Psoas muscle (tissue), 7 donors: ENCODE measurements at regions not wholly inside any gene's neighbourhood (a gene's known extent, or its start where the extent isn't known, plus 50 kb on each side); places are given as distances from the start of the nearest gene placed in this dataset.
A peak's percentile ranks its signal among the peaks of the same experiment; 100 is the strongest.
"Not testable (repeated sequence)": the region's sequence is repeated elsewhere in the genome, so short reads cannot be mapped to it uniquely, and the experiment has no call there.

ENCODE experiments used
- ATAC-seq, 4 donors: fragments of 200-7000 bp; cut with Tn5 transposase; one replicate each; pipeline ENCODE4 v1.9.1; 2020; ENCODE audit warnings: moderate library complexity in 3 of 4, mild to moderate bottlenecking in 2 of 4
- DNase-seq, 2 donors: peaks; one replicate each; pipeline ENCODE4 v3.0.0-alpha.2; 2020
- H3K27ac ChIP-seq: fragments of 200-600 bp; one replicate; pipeline ENCODE4 v1.8.0; 2022
- H3K27me3 ChIP-seq, 3 donors: fragments of 200-600 bp in 1 of 3; one replicate each; pipeline versions ENCODE4 v1.6.1 to v1.8.0; 2013 to 2022; ENCODE audit warnings: low read length in 2 of 3, mild to moderate bottlenecking in 2 of 3, moderate library complexity in 1 of 3; ENCODE audit not compliant: insufficient read depth in 3 of 3
- H3K36me3 ChIP-seq, 2 donors: fragments of 200-600 bp in 1 of 2; one replicate each; pipeline versions ENCODE4 v1.6.1 to v1.8.0; 2013 to 2022; ENCODE audit warnings: low read depth in 1 of 2, mild to moderate bottlenecking in 1 of 2, moderate library complexity in 1 of 2; ENCODE audit not compliant: insufficient read depth in 1 of 2
- H3K4me1 ChIP-seq: fragments of 200-600 bp; one replicate; pipeline ENCODE4 v1.8.0; 2022
- H3K4me3 ChIP-seq: fragments of 200-600 bp; one replicate; pipeline ENCODE4 v1.8.0; 2022; ENCODE audit warnings: mild to moderate bottlenecking
- H3K9me3 ChIP-seq: fragments of 200-600 bp; one replicate; pipeline ENCODE4 v1.8.0; 2022
- WGBS, 3 donors: extraction: QIAGEN DNeasy Blood & Tissue Kit; methylation state at CpG; one replicate each; pipeline versions ENCODE4 v1.1.6 to v1.1.7; 2013; 5-methylcytosine and 5-hydroxymethylcytosine counted together
- intact Hi-C, 2 donors: fragments of 100-400 bp; cut with DNase I; formaldehyde crosslinking; loops; one replicate each; pipeline versions ENCODE4 v1.11.0 to v1.14.2; 2022
- TF ChIP-seq, protein P1 (sequence below): fragments of 200-600 bp; IDR thresholded peaks from one replicate; pipeline ENCODE4 v1.8.0; 2022; ENCODE audit warnings: antibody characterized with exemption
- donor health status: healthy with polysubstance abuse.
- donor health status: DM: no; HTN: no; CAD: no; lungs with moderate emphysema.
- donor health status: Bipolar disorder and iron deficiency.
- donor health status: healthy.
- donor health status: DM: yes; HTN: yes; CAD: no.
- donor health status: DM: no; HTN: no; CAD: no.
- donor health status: DM: yes; HTN: yes; CAD: no.

DNA sequence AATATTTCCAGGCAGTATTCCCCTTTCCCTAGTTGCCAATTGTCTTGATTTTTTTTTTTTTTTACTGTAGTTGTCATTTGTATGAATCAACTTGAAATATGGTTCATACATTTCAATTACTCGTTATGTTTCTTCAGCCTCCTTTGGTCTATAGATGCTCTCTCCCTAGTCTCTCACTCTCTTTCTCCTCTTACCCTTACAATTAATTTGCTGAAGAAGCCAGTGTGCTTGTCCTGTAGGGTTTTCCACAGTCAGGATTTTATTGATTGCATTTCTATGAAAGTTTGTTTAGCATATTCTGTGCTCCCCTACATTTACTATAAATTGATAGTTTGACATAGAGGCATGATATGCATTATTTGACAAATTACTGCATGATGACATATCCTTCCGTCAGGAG lies 112.0 kb upstream of the PRKCQ start:
- 77 to 81% (median 77%) methylated on average over 2 of the region's 2 CpGs for WGBS, 3 donors
- Histone ChIP-seq H3K27ac (no peak overlapping the region), H3K4me3 (no peak overlapping the region), H3K27me3 (peaks cover 0 to 2% (median 0%) of the 10 kb centered on the region in 3 donors), H3K4me1 (no peaks in the 10 kb centered on the region), H3K36me3 (no peaks in the 10 kb centered on the region), H3K9me3 (no peaks in the 10 kb centered on the region)
- DNase-seq (no peak), ATAC-seq (no peak)
- TF ChIP-seq, protein P1, sequence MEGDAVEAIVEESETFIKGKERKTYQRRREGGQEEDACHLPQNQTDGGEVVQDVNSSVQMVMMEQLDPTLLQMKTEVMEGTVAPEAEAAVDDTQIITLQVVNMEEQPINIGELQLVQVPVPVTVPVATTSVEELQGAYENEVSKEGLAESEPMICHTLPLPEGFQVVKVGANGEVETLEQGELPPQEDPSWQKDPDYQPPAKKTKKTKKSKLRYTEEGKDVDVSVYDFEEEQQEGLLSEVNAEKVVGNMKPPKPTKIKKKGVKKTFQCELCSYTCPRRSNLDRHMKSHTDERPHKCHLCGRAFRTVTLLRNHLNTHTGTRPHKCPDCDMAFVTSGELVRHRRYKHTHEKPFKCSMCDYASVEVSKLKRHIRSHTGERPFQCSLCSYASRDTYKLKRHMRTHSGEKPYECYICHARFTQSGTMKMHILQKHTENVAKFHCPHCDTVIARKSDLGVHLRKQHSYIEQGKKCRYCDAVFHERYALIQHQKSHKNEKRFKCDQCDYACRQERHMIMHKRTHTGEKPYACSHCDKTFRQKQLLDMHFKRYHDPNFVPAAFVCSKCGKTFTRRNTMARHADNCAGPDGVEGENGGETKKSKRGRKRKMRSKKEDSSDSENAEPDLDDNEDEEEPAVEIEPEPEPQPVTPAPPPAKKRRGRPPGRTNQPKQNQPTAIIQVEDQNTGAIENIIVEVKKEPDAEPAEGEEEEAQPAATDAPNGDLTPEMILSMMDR = no peak
- intact Hi-C loops = no loop called here

- Histone ChIP-seq H3K27me3 (no peaks in the 10 kb centered on the region), H3K4me3 (no peak overlapping the region), H3K27ac (no peak overlapping the region), H3K36me3 (no peaks in the 10 kb centered on the region), H3K9me3 (no peaks in the 10 kb centered on the region), H3K4me1 (no peaks in the 10 kb centered on the region)
- DNase-seq (no peak), ATAC-seq (no peak)
- 90 to 95% (median 93%) methylated on average over 5 of the region's 5 CpGs for WGBS, 3 donors
- TF ChIP-seq, protein P1 = no peak
- intact Hi-C loops = no loop called here
Observed at GRCh38 chr10:6689036-6689435, 109.0 kb upstream of the PRKCQ start.

- Histone ChIP-seq H3K27ac (no peak overlapping the region), H3K4me3 (no peak overlapping the region), H3K4me1 (no peaks in the 10 kb centered on the region), H3K27me3 (no peaks in the 10 kb centered on the region), H3K36me3 (no peaks in the 10 kb centered on the region), H3K9me3 (no peaks in the 10 kb centered on the region)
- DNase-seq = no peak
- WGBS, 3 donors = 77 to 85% (median 80%) methylated on average over 6 of the region's 6 CpGs
- ATAC-seq = no peak
- intact Hi-C loops = no loop called here
- TF ChIP-seq, protein P1 = no peak
Observed at GRCh38 chr10:6680735-6681134, 100.7 kb upstream of the PRKCQ start.

DNA sequence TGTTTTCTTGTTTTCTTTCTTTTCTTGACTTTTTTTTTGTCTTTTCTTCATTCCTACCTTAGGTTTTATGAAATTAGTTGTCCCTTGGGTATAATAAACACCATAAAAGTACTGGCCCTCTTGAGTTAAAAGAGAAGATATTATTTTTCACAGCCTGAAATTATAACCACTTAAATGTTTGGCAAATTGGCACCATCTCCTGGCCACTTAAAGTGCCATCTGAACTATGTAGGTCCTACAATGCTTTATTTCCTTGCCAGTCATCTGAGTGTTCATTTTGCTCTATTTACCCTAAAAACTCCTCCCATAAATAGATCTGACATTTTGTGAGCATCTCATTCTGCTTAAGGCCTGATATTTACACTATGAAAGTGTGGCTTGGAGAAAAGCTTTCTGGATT lies 98.9 kb upstream of the PRKCQ start:
- Histone ChIP-seq H3K9me3 (no peaks in the 10 kb centered on the region), H3K4me1 (no peaks in the 10 kb centered on the region), H3K27me3 (no peaks in the 10 kb centered on the region), H3K4me3 (no peak overlapping the region), H3K36me3 (no peaks in the 10 kb centered on the region), H3K27ac (no peak overlapping the region)
- no peak for ATAC-seq
- no peak for DNase-seq
- TF ChIP-seq, protein P1 = no peak
- intact Hi-C loops = loop anchor here in 1 of 2 donors (10.0 kb wide), 1 partner anchor 736 kb away; the partner anchor contains the start of gene SFMBT2

DNA sequence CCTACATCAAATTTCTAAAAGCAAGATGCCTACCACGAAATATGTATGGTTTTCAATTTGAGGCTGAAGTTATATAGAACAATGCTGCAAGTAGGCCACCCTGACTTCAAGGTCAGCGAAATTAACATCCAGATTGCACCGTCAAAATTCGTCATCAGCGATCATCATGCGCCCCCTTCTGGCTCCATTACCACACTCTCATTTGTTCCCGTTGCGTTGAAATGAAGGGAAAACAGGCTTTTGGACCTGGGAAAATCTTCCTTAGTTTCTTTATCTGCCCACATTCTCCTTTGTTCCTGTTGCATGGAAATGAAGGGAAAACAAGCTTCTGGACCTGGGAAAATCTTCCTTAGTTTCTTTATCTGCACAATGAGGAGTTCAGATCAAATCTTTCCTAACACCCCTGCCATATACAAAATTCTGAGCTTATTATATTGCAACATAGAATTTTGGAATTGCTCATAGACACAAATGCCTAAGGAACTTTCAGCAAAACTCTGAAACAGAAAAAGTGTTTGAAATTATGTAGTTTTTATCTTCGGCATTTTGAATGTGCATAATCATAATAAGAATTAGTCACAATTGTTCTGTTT lies 98.2 kb upstream of the PRKCQ start:
- intact Hi-C loops = loop anchor here in 1 of 2 donors (10.0 kb wide), 1 partner anchor 736 kb away; the partner anchor contains the start of gene SFMBT2
- Histone ChIP-seq H3K27me3 (no peaks in the 10 kb centered on the region), H3K4me1 (no peaks in the 10 kb centered on the region), H3K9me3 (no peaks in the 10 kb centered on the region), H3K36me3 (no peaks in the 10 kb centered on the region), H3K4me3 (no peak overlapping the region), H3K27ac (no peak overlapping the region)
- TF ChIP-seq, protein P1 = peak; percentile 58
- ATAC-seq (peak in 3 of 4 donors; percentile 75 to 83 (median 76)), DNase-seq (peak in 1 of 2 donors; percentile 20)
- 14 to 20% (median 17%) methylated on average over 9 of the region's 9 CpGs for WGBS, 3 donors

GRCh38 chr10:6677129-6677528 lies 97.1 kb upstream of the PRKCQ start:
- 81 to 89% (median 84%) methylated on average over 5 of the region's 5 CpGs for WGBS, 3 donors
- H3K27ac ChIP-seq = not testable (repeated sequence)

More at GRCh38 chr10:6677129-6677528, 97.1 kb upstream of the PRKCQ start:
- intact Hi-C loops = loop anchor here in 1 of 2 donors (10.0 kb wide), 1 partner anchor 738 kb away; the partner anchor contains the start of gene SFMBT2
- H3K9me3 ChIP-seq, DNase-seq, ATAC-seq, H3K36me3 ChIP-seq, H3K27me3 ChIP-seq, H3K4me1 ChIP-seq, H3K4me3 ChIP-seq: not testable (repeated sequence)
